Activated CD8-positive, alpha-beta memory T cell treated with anti-CD3 and anti-CD28 coated beads, Interleukin-2, amount 10 ng/mL, durations not matched to agents 7 days and 5 days (primary cell): ENCODE measurements at regions not wholly inside any gene's neighbourhood (a gene's known extent, or its start where the extent isn't known, plus 50 kb on each side); places are given as distances from the start of the nearest gene placed in this dataset.
A peak's percentile ranks its signal among the peaks of the same experiment; 100 is the strongest.

ENCODE experiments used
- ATAC-seq: fragments of 150-1000 bp; cut with Tn5 transposase; one replicate; pipeline ENCODE4 v1.10.0; 2021; ENCODE audit warnings: moderate library complexity
- CTCF ChIA-PET: fragments of 350-600 bp; sonication (Branson Sonifier 250); formaldehyde crosslinking; loops from one replicate; lab custom pipeline; 2021; ENCODE audit warnings: antibody characterized with exemption; lab: Charles Lee
- DNase-seq: peaks from one replicate; pipeline ENCODE4 v3.0.0-alpha.2; 2020
- H3K27ac Mint-ChIP-seq: one replicate; pipeline ENCODE4 v1.8.0; 2021; ENCODE audit warnings: mild to moderate bottlenecking, mixed read lengths
- H3K27me3 Mint-ChIP-seq: one replicate; pipeline ENCODE4 v1.8.0; 2021; ENCODE audit warnings: mixed read lengths
- H3K36me3 Mint-ChIP-seq: one replicate; pipeline ENCODE4 v1.8.0; 2021; ENCODE audit warnings: mild to moderate bottlenecking, mixed read lengths
- H3K4me1 Mint-ChIP-seq: one replicate; pipeline ENCODE4 v1.8.0; 2021; ENCODE audit warnings: mixed read lengths
- H3K4me3 Mint-ChIP-seq: one replicate; pipeline ENCODE4 v1.8.0; 2021; ENCODE audit warnings: mild to moderate bottlenecking, moderate library complexity, mixed read lengths
- H3K9me3 Mint-ChIP-seq: one replicate; pipeline ENCODE4 v1.8.0; 2022; ENCODE audit warnings: low read depth, mixed read lengths

GRCh38 chr13:63636316-63636993 is 2220.8 kb upstream of the PCDH20 start:
- peaks cover 2% of the 10 kb centered on the region for H3K9me3 Mint-ChIP-seq
- peak overlapping the region; percentile 50 for H3K4me3 Mint-ChIP-seq
- no peak overlapping the region for H3K27ac Mint-ChIP-seq
- CTCF ChIA-PET: no interaction called here
- no peaks in the 10 kb centered on the region for H3K36me3 Mint-ChIP-seq
- DNase-seq (no peak), ATAC-seq (no peak)
- H3K4me1 Mint-ChIP-seq: no peaks in the 10 kb centered on the region
- no peaks in the 10 kb centered on the region for H3K27me3 Mint-ChIP-seq

DNA sequence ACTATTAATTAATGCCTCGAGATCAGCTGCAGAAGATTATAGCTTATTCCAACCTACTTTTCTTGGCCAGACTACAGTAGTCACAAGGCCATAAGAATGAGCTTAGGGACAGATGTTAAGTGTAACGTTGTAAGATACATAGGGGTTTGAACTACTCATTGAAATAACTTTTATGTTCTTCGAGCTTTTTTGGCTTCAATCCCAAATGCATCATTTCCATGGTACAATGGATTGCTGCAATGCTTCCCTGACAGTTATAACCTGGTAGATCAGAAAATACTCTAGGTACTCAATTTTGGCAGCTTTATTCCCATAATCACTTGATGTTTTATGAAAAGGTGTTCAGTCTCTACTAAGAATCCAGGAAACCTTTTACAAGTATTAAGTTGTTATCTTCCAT is 2216.7 kb upstream of the PCDH20 start:
- H3K36me3 Mint-ChIP-seq: no peaks in the 10 kb centered on the region
- H3K4me3 Mint-ChIP-seq: no peak overlapping the region
- H3K9me3 Mint-ChIP-seq: peaks cover 5% of the 10 kb centered on the region
- H3K27ac Mint-ChIP-seq: no peak overlapping the region
- no peak for DNase-seq
- CTCF ChIA-PET: no interaction called here
- no peaks in the 10 kb centered on the region for H3K4me1 Mint-ChIP-seq
- no peaks in the 10 kb centered on the region for H3K27me3 Mint-ChIP-seq
- ATAC-seq: no peak

DNA sequence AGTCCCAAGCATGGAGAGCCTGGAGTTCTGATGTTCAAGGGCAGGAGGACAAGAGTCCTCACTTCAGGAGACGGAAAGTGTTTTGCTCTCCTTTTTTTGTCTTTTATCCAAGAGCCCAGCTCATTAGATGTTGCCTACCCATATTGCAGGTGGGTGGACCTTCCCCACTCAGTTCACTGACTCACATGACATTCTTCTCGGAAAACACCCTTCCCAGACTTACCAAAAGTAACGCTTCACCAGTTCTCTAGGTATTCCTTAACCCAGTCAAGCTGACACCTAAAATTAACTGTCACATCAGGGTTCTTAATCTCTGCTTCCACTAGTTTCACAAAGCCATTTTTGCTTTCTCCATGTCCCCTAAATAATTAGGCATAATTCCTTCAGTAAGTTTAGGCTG is 2215.4 kb upstream of the PCDH20 start:
- DNase-seq: no peak
- no peak for ATAC-seq
- H3K4me3 Mint-ChIP-seq: no peak overlapping the region
- peaks cover 5% of the 10 kb centered on the region for H3K9me3 Mint-ChIP-seq
- H3K36me3 Mint-ChIP-seq: no peaks in the 10 kb centered on the region
- H3K27me3 Mint-ChIP-seq: no peaks in the 10 kb centered on the region
- CTCF ChIA-PET: no interaction called here
- H3K4me1 Mint-ChIP-seq: no peaks in the 10 kb centered on the region
- H3K27ac Mint-ChIP-seq: no peak overlapping the region

- no peak overlapping the region for H3K4me3 Mint-ChIP-seq
- H3K4me1 Mint-ChIP-seq: no peaks in the 10 kb centered on the region
- peaks cover 5% of the 10 kb centered on the region for H3K9me3 Mint-ChIP-seq
- no peak overlapping the region for H3K27ac Mint-ChIP-seq
- DNase-seq (no peak), ATAC-seq (no peak)
- CTCF ChIA-PET: no interaction called here
- no peaks in the 10 kb centered on the region for H3K27me3 Mint-ChIP-seq
- H3K36me3 Mint-ChIP-seq: no peaks in the 10 kb centered on the region
Measured at GRCh38 chr13:63629591-63629990, 2213.9 kb upstream of the PCDH20 start.

GRCh38 chr13:63628310-63628709 is 2212.7 kb upstream of the PCDH20 start:
- no peak overlapping the region for H3K27ac Mint-ChIP-seq
- H3K4me1 Mint-ChIP-seq: no peaks in the 10 kb centered on the region
- H3K9me3 Mint-ChIP-seq: peaks cover 7% of the 10 kb centered on the region
- DNase-seq (no peak), ATAC-seq (no peak)
- H3K36me3 Mint-ChIP-seq: no peaks in the 10 kb centered on the region
- CTCF ChIA-PET: no interaction called here
- H3K4me3 Mint-ChIP-seq: no peak overlapping the region
- no peaks in the 10 kb centered on the region for H3K27me3 Mint-ChIP-seq

GRCh38 chr13:63625869-63626268 is 2210.2 kb upstream of the PCDH20 start:
- DNase-seq (no peak), ATAC-seq (no peak)
- no peak overlapping the region for H3K27ac Mint-ChIP-seq
- H3K4me1 Mint-ChIP-seq: no peaks in the 10 kb centered on the region
- CTCF ChIA-PET: no interaction called here
- H3K36me3 Mint-ChIP-seq: no peaks in the 10 kb centered on the region
- no peaks in the 10 kb centered on the region for H3K27me3 Mint-ChIP-seq
- no peak overlapping the region for H3K4me3 Mint-ChIP-seq
- peaks cover 11% of the 10 kb centered on the region for H3K9me3 Mint-ChIP-seq

- ATAC-seq (no peak), DNase-seq (no peak)
- Mint-ChIP-seq H3K9me3 (peaks cover 6% of the 10 kb centered on the region), H3K36me3 (no peaks in the 10 kb centered on the region), H3K27ac (no peak overlapping the region), H3K4me1 (no peaks in the 10 kb centered on the region), H3K27me3 (no peaks in the 10 kb centered on the region), H3K4me3 (no peak overlapping the region)
- CTCF ChIA-PET: no interaction called here
Measured at GRCh38 chr13:63614874-63615612, 2199.4 kb upstream of the PCDH20 start.

- H3K36me3 Mint-ChIP-seq: no peaks in the 10 kb centered on the region
- CTCF ChIA-PET: no interaction called here
- H3K9me3 Mint-ChIP-seq: peaks cover 18% of the 10 kb centered on the region
- H3K27ac Mint-ChIP-seq: no peak overlapping the region
- no peak overlapping the region for H3K4me3 Mint-ChIP-seq
- DNase-seq: no peak
- H3K4me1 Mint-ChIP-seq: no peaks in the 10 kb centered on the region
- H3K27me3 Mint-ChIP-seq: no peaks in the 10 kb centered on the region
- no peak for ATAC-seq
Measured at GRCh38 chr13:63607153-63607552, 2191.5 kb upstream of the PCDH20 start.

- no peak for ATAC-seq
- Mint-ChIP-seq H3K4me1 (no peaks in the 10 kb centered on the region), H3K27me3 (no peaks in the 10 kb centered on the region), H3K4me3 (no peak overlapping the region), H3K27ac (no peak overlapping the region), H3K9me3 (peaks cover 16% of the 10 kb centered on the region), H3K36me3 (no peaks in the 10 kb centered on the region)
- CTCF ChIA-PET: no interaction called here
- no peak for DNase-seq
Measured at GRCh38 chr13:63605962-63606361, 2190.3 kb upstream of the PCDH20 start.

DNA sequence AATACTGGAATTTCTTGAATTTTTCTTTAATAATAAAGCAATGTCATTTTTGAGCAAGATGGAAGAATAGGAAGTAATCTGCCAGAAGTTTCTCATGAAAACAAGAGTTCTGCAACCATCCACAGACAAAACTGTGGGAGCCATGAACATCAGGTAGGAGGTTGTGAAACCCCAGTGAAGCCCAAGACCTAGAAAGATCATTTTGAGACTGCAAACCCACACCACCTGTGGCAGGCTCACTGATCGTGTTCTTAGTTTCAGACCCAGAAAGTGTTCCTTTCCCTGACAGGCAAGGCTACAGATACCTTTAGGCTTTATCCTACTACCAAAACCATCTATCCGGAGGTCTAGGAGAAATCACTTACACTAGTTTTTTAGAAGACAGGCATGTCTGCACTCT is 2189.8 kb upstream of the PCDH20 start:
- CTCF ChIA-PET: no interaction called here
- Mint-ChIP-seq H3K36me3 (no peaks in the 10 kb centered on the region), H3K27ac (no peak overlapping the region), H3K4me1 (no peaks in the 10 kb centered on the region), H3K27me3 (no peaks in the 10 kb centered on the region), H3K4me3 (no peak overlapping the region), H3K9me3 (peaks cover 18% of the 10 kb centered on the region)
- ATAC-seq: no peak
- DNase-seq: no peak

- ATAC-seq (no peak), DNase-seq (no peak)
- H3K9me3 Mint-ChIP-seq: peaks cover under 1% of the 10 kb centered on the region
- H3K4me3 Mint-ChIP-seq: no peak overlapping the region
- no peaks in the 10 kb centered on the region for H3K4me1 Mint-ChIP-seq
- H3K36me3 Mint-ChIP-seq: no peaks in the 10 kb centered on the region
- H3K27ac Mint-ChIP-seq: no peak overlapping the region
- CTCF ChIA-PET: no interaction called here
- H3K27me3 Mint-ChIP-seq: no peaks in the 10 kb centered on the region
Measured at GRCh38 chr13:63595811-63596210, 2180.2 kb upstream of the PCDH20 start.

DNA sequence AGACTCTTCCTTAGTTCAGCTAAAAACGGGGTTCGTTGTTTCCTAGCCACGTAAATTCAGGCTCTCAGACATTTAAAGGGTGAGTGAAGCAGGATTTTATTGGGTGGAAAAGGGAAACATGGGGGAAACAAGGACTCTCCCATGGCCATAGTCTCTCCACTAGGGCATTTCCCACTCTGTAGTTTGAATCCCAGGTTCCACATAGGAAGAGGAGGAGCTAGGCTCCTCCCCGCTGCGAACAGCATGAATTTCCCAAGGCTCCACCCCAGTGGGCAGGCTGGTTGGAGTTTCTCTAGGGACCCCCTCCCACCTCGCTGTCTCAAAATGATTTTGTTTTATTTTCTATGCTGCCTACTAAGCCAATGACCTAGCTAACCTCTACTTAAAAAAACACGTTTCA is 2170.8 kb upstream of the PCDH20 start:
- no peaks in the 10 kb centered on the region for H3K27me3 Mint-ChIP-seq
- H3K9me3 Mint-ChIP-seq: peaks cover 18% of the 10 kb centered on the region
- no peak for ATAC-seq
- CTCF ChIA-PET: no interaction called here
- H3K4me3 Mint-ChIP-seq: no peak overlapping the region
- no peak overlapping the region for H3K27ac Mint-ChIP-seq
- H3K36me3 Mint-ChIP-seq: no peaks in the 10 kb centered on the region
- no peaks in the 10 kb centered on the region for H3K4me1 Mint-ChIP-seq
- DNase-seq: no peak

GRCh38 chr13:63578796-63579195 is 2163.1 kb upstream of the PCDH20 start:
- Mint-ChIP-seq H3K36me3 (no peaks in the 10 kb centered on the region), H3K4me1 (no peaks in the 10 kb centered on the region), H3K27me3 (no peaks in the 10 kb centered on the region), H3K27ac (no peak overlapping the region), H3K4me3 (no peak overlapping the region), H3K9me3 (peaks cover 24% of the 10 kb centered on the region)
- CTCF ChIA-PET: no interaction called here
- no peak for DNase-seq
- no peak for ATAC-seq

DNA sequence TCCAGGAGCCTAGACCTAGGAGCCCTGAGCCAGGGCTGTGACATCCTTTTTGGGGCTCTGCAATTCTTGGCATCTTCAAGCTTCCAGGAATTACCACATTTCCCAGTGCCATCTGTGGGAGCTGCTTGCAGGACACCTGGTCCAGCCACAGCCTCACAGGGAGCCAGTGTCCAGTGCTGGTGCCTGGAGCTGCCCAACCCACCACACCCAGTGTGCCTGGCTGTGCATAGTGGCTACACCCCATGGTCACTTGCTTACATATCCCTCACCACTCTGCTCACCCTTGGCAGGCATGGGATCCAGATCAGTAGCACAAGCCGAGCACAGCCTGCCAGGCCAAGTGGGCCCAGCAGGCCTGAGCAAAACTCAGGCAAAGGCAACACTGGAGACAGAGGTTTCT is 2151.4 kb upstream of the PCDH20 start:
- Mint-ChIP-seq H3K36me3 (no peaks in the 10 kb centered on the region), H3K4me3 (no peak overlapping the region), H3K27ac (no peak overlapping the region), H3K9me3 (peaks cover 5% of the 10 kb centered on the region), H3K4me1 (no peaks in the 10 kb centered on the region), H3K27me3 (no peaks in the 10 kb centered on the region)
- CTCF ChIA-PET: no interaction called here
- DNase-seq (no peak), ATAC-seq (no peak)
